IMR-90 (cell line): ENCODE measurements at regions not wholly inside any gene's neighbourhood (a gene's known extent, or its start where the extent isn't known, plus 50 kb on each side); places are given as distances from the start of the nearest gene placed in this dataset.

Source experiments
- ATAC-seq: fragments of 200-7000 bp; cut with Tn5 transposase; 2 replicates; pipeline ENCODE4 v1.9.1; 2020; ENCODE audit warnings: low read depth, mild to moderate bottlenecking, moderate library complexity
- BruUV-seq: library from RNA; stranded (reverse); fragments of 400-500 nt; replicated peaks from 2 replicates; lab custom pipeline; 2021; lab: Mats Ljungman, UMichigan
- CTCF ChIA-PET: fragments of 300-600 bp; formaldehyde crosslinking; extraction: SDS; loops from one replicate; lab custom pipeline; 2021; ENCODE audit warnings: antibody characterized with exemption; lab: Yijun Ruan, JAX
- POLR2A ChIA-PET: fragments of 300-600 bp; sonication (Branson Sonifier 250); formaldehyde crosslinking; loops from one replicate; lab custom pipeline; 2022; ENCODE audit warnings: antibody characterized with exemption; ENCODE audit not compliant: unreplicated experiment; lab: Charles Lee
- DNase-seq: peaks from one replicate; pipeline ENCODE4 v3.0.0; 2013
- H2AFZ ChIP-seq: replicated peaks from 2 replicates; pipeline ENCODE3; 2013; ENCODE audit warnings: low read length, mild to moderate bottlenecking; ENCODE audit not compliant: poor library complexity
- H2AK5ac ChIP-seq: 2 replicates; pipeline ENCODE4 v1.6.1; 2013; ENCODE audit warnings: low read depth, low read length, inconsistent platforms
- H2AK9ac ChIP-seq: replicated peaks from 2 replicates; pipeline ENCODE3; 2013; ENCODE audit warnings: mild to moderate bottlenecking, low read depth, low read length, moderate library complexity; ENCODE audit not compliant: poor library complexity
- H2BK120ac ChIP-seq: 2 replicates; pipeline ENCODE4 v1.6.1; 2013; ENCODE audit warnings: low read depth, low read length, inconsistent platforms
- H2BK15ac ChIP-seq: 3 replicates; pipeline ENCODE4 v1.6.1; 2013; ENCODE audit warnings: low read depth, low read length, inconsistent platforms
- H2BK20ac ChIP-seq: 2 replicates; pipeline ENCODE4 v1.6.1; 2013; ENCODE audit warnings: low read depth, mild to moderate bottlenecking, inconsistent platforms, low read length, moderate library complexity
- H2BK5ac ChIP-seq: 2 replicates; pipeline ENCODE4 v1.6.1; 2013; ENCODE audit warnings: mild to moderate bottlenecking, low read depth, low read length, inconsistent platforms; ENCODE audit not compliant: poor library complexity, severe bottlenecking
- H3K14ac ChIP-seq: replicated peaks from 2 replicates; pipeline ENCODE4 v1.6.1; 2013; ENCODE audit warnings: low read depth, low read length, inconsistent platforms
- H3K18ac ChIP-seq: 2 replicates; pipeline ENCODE4 v1.6.1; 2013; ENCODE audit warnings: low read depth, low read length, control low read depth
- H3K23ac ChIP-seq: 2 replicates; pipeline ENCODE4 v1.6.1; 2013; ENCODE audit warnings: low read depth, low read length, inconsistent platforms
- H3K27ac ChIP-seq: 2 replicates; pipeline ENCODE4 v1.5.1; 2013; ENCODE audit warnings: mild to moderate bottlenecking, control low read depth, low read length; ENCODE audit not compliant: insufficient read depth
- H3K27me3 ChIP-seq: 2 replicates; pipeline ENCODE4 v1.6.1; 2013; ENCODE audit warnings: low read length; ENCODE audit not compliant: control insufficient read depth, insufficient read depth
- H3K36me3 ChIP-seq: 2 replicates; pipeline ENCODE4 v1.6.1; 2013; ENCODE audit warnings: low read length, mixed read lengths; ENCODE audit not compliant: control insufficient read depth, insufficient read depth
- H3K4ac ChIP-seq: 2 replicates; pipeline ENCODE4 v1.6.1; 2013; ENCODE audit warnings: low read depth, low read length, inconsistent platforms
- H3K4me1 ChIP-seq: 2 replicates; pipeline ENCODE4 v1.6.1; 2013; ENCODE audit warnings: low read length, mixed read lengths; ENCODE audit not compliant: control insufficient read depth, insufficient read depth
- H3K4me2 ChIP-seq: 2 replicates; pipeline ENCODE4 v1.6.1; 2013; ENCODE audit warnings: low read depth, mild to moderate bottlenecking, control low read depth, low read length, moderate library complexity
- H3K4me3 ChIP-seq: 2 replicates; pipeline ENCODE4 v1.5.1; 2013; ENCODE audit warnings: low read depth, mild to moderate bottlenecking, control low read depth, low read length, moderate library complexity; ENCODE audit not compliant: insufficient read depth
- H3K56ac ChIP-seq: 2 replicates; pipeline ENCODE4 v1.6.1; 2013; ENCODE audit warnings: low read length, inconsistent platforms; ENCODE audit not compliant: insufficient read depth; ENCODE audit errors: extremely low read depth
- H3K79me1 ChIP-seq, 2 experiments: 2 replicates each; pipeline ENCODE4 v1.6.1; 2013; ENCODE audit warnings: low read length in 2 of 2, inconsistent platforms in 1 of 2, low read depth in 1 of 2
- H3K9ac ChIP-seq: 2 replicates; pipeline ENCODE4 v1.6.1; 2013; ENCODE audit warnings: low read depth, low read length, control low read depth
- H3K9me1 ChIP-seq: 2 replicates; pipeline ENCODE4 v1.6.1; 2013; ENCODE audit warnings: low read length, inconsistent platforms; ENCODE audit not compliant: insufficient read depth
- H3K9me3 ChIP-seq: 2 replicates; pipeline ENCODE4 v1.6.1; 2013; ENCODE audit warnings: low read length; ENCODE audit not compliant: control insufficient read depth, insufficient read depth
- H4K20me1 ChIP-seq: 2 replicates; pipeline ENCODE4 v1.6.1; 2013; ENCODE audit warnings: low read length, inconsistent platforms; ENCODE audit not compliant: insufficient read depth
- H4K5ac ChIP-seq: 2 replicates; pipeline ENCODE4 v1.6.1; 2013; ENCODE audit warnings: mild to moderate bottlenecking, low read depth, low read length, control low read depth
- H4K8ac ChIP-seq, 2 experiments: 2 replicates each; pipeline ENCODE4 v1.6.1; 2013; ENCODE audit warnings: low read depth in 2 of 2, low read length in 2 of 2, control low read depth in 1 of 2, inconsistent platforms in 1 of 2
- H4K91ac ChIP-seq: 2 replicates; pipeline ENCODE4 v1.6.1; 2013; ENCODE audit warnings: low read depth, low read length, inconsistent platforms; ENCODE audit not compliant: insufficient read depth
- POLR2A ChIP-seq: IDR thresholded peaks from 2 replicates; pipeline ENCODE4 v1.6.1; 2012; ENCODE audit warnings: mild to moderate bottlenecking, low read depth, low read length
- WGBS, 2 experiments: methylation state at CpG; one replicate each; pipeline versions ENCODE4 v1.1.5 to v1.1.7; 2013; ENCODE audit warnings: missing lambda C conversion rate in 2 of 2; ENCODE audit not compliant: insufficient read length in 1 of 2; ENCODE audit errors: extremely low coverage in 2 of 2; 5-methylcytosine and 5-hydroxymethylcytosine counted together
- dilution Hi-C: fragments of 300-500 bp; cut with HindIII; formaldehyde crosslinking; loops from one replicate; pipeline ENCODE4 v1.14.3; 2018; ENCODE audit warnings: low sequenced_read_pairs; ENCODE audit not compliant: unreplicated experiment
- in situ Hi-C: fragments of 300-500 bp; cut with MboI; formaldehyde crosslinking; loops from 3 replicates; pipeline ENCODE4 v1.14.3; 2019; ENCODE audit warnings: low sequenced_read_pairs, inconsistent platforms, mixed read lengths
- intact Hi-C: fragments of 100-400 bp; cut with micrococcal nuclease; formaldehyde crosslinking; loops from 2 replicates; pipeline ENCODE4 v1.10.0; 2022

DNA sequence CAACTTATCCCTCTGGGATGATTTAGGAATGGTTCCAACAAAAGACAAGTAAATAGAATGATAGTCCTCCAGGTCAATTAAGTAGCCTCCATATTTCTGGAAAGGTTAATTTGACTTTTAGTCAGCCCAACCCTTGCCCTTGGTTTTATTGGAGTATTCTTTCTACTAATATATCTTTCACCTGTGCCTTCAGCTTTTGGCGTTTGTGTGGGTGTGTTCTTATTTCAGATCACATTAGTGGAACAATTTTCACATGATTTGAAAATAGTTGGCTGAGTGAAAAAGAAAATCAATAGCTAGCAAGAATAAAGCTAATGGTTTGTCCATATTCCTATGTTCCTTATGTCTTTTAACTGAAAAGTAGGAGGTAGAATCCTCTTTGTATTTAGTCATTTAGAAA lies 239.6 kb upstream of the SGK1 start:
- TF ChIP-seq POLR2A, result no peak
- no CpG with 5 or more reads among the region's 1 CpG for WGBS, 2 experiments
- Histone ChIP-seq H3K27ac (no peak overlapping the region), H3K9me1 (no peaks in the 10 kb centered on the region), H2BK20ac (no peak overlapping the region), H3K23ac (no peak overlapping the region), H3K4me1 (no peaks in the 10 kb centered on the region), H2AFZ (no peak overlapping the region), H2AK5ac (no peak overlapping the region), H3K18ac (no peak overlapping the region), H3K4me3 (no peak overlapping the region), H3K79me1 (no peaks in the 10 kb centered on the region), H3K14ac (no peak overlapping the region), H3K4ac (no peak overlapping the region), H2BK15ac (no peak overlapping the region), H2BK120ac (no peak overlapping the region), H3K9ac (no peak overlapping the region), H4K5ac (no peak overlapping the region), H2AK9ac (no peak overlapping the region), H2BK5ac (no peak overlapping the region), H4K20me1 (no peaks in the 10 kb centered on the region), H4K91ac (no peak overlapping the region), H3K4me2 (no peak overlapping the region), H3K56ac (no peak overlapping the region), H3K27me3 (no peaks in the 10 kb centered on the region), H3K9me3 (no peaks in the 10 kb centered on the region), H4K8ac (no peak overlapping the region), H3K36me3 (no peaks in the 10 kb centered on the region)
- dilution Hi-C loops (no loop called here), intact Hi-C loops (no loop called here), in situ Hi-C loops (no loop called here)
- CTCF ChIA-PET, result no interaction called here
- DNase-seq, result no peak
- POLR2A ChIA-PET, result no interaction called here
- ATAC-seq, result no peak
- BruUV-seq, result no TSS peak
